Activated T-cell treated with anti-CD3 and anti-CD28 coated beads, Interleukin-2, amount 50 U/mL, for 72 hours (primary cell): ENCODE measurements at regions not wholly inside any gene's neighbourhood (a gene's known extent, or its start where the extent isn't known, plus 50 kb on each side); places are given as distances from the start of the nearest gene placed in this dataset.
"Not testable (repeated sequence)": the region's sequence is repeated elsewhere in the genome, so short reads cannot be mapped to it uniquely, and the experiment has no call there.

Source experiments
- ATAC-seq, 2 donors: fragments of 150-1000 bp; cut with Tn5 transposase; replicated peaks in 1 of 2; 2 replicates each; pipeline ENCODE4 v1.10.0; 2021; ENCODE audit warnings: moderate library complexity in 2 of 2, mild to moderate bottlenecking in 1 of 2
- DNase-seq, 2 donors: peaks; one replicate each; pipeline ENCODE4 v3.0.0; 2021 to 2022; ENCODE audit warnings: mixed read lengths in 1 of 2
- H3K27ac Mint-ChIP-seq: one replicate; pipeline ENCODE4 v1.8.0; 2022; ENCODE audit warnings: mild to moderate bottlenecking, moderate library complexity, mixed read lengths
- H3K27me3 Mint-ChIP-seq: one replicate; pipeline ENCODE4 v1.8.0; 2022; ENCODE audit warnings: low read depth, mixed read lengths
- H3K36me3 Mint-ChIP-seq, 2 donors: one replicate each; pipeline ENCODE4 v1.8.0; 2022; ENCODE audit warnings: mixed read lengths in 2 of 2, mild to moderate bottlenecking in 1 of 2; ENCODE audit not compliant: insufficient read depth in 2 of 2
- H3K4me1 Mint-ChIP-seq: one replicate; pipeline ENCODE4 v1.8.0; 2022; ENCODE audit warnings: low read depth, mixed read lengths
- H3K4me3 Mint-ChIP-seq, 2 donors: one replicate each; pipeline ENCODE4 v1.8.0; 2022; ENCODE audit warnings: mild to moderate bottlenecking in 2 of 2, mixed read lengths in 2 of 2, moderate library complexity in 2 of 2
- H3K9me3 Mint-ChIP-seq, 2 donors: one replicate each; pipeline ENCODE4 v1.8.0; 2022; ENCODE audit warnings: mixed read lengths in 2 of 2

DNA sequence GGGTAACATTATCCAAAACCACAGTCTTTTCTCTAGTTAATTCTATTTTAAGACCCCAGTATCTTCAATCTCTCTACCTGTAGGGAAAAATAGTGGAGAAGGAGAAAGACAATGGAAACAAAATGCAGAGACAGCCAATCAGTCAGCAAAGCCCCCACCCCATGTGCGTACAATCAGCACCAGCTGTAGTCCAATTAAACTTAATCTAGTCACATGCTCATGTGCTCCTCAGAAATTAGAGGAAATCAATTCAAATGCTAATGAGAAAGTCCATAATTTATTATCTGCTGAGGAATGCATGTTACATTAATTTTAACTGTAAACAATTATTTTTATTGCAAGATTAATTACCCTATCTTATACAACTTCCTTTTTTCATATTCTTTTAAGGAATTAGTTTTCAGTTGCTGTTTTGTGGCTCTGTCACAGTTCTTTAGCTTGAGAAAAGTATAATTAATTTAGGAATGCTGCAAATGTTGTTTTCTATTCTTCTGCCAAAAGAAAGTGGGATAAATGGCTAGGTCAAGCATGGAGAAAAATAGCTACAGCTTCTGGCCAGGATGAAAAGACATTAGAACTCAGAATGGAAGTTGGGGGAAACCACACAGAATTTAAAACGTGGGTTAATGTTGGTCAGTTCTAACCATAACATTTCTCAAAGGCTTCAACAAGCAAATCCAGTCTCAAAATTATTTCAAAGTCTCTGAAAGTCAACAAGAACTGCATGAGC is 232.4 kb upstream of the HNRNPA3 start:
- no peaks in the 10 kb centered on the region for H3K27me3 Mint-ChIP-seq

DNA sequence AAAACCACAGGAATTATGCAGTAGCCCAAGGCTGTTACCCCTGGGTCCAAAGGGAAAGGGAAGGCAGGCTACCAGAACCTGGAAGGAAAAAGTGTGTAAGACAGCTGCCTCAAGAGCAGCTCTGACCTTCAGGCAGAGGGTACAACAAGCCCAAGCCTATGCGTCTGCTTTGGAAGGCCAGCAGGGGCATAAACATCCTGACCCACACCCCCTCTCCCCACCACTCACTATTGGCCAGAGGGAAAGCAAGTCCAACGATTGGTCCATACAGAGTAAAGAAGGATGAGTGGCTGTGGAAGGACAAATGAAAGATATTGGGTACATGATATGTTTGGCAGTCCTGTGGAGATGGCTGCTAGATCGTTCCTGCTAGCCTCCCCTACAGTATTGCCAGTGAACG is 227.6 kb upstream of the HNRNPA3 start:
- Mint-ChIP-seq H3K4me1 (no peaks in the 10 kb centered on the region), H3K9me3 (no peaks in the 10 kb centered on the region), H3K36me3 (no peaks in the 10 kb centered on the region), H3K4me3 (no peak overlapping the region), H3K27me3 (peaks cover 22% of the 10 kb centered on the region), H3K27ac (no peak overlapping the region)
- no peak for ATAC-seq
- no peak for DNase-seq

More for the DNA sequence above, 232.4 kb upstream of the HNRNPA3 start:
- Mint-ChIP-seq H3K27ac (no peak overlapping the region), H3K9me3 (no peaks in the 10 kb centered on the region), H3K36me3 (no peaks in the 10 kb centered on the region), H3K4me1 (no peaks in the 10 kb centered on the region), H3K4me3 (no peak overlapping the region)
- ATAC-seq (no peak), DNase-seq (no peak)

DNA sequence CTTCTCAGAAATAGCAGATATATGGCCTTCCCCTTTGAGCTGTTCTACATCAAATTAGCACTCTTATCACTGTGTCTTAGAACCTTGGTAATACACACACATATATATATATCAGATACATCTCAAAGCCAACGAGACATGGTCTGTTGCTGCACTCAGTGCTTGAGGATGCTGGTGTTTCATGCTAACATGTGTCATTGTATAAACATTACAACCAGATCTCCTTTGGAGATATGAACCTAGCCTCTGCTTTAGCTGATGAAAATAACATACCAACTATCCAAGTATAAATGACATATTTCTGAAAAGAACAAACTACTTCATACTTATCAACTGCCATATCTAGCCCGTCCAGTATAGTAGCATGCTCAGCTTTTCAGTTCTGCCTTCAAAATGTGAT is 226.7 kb upstream of the HNRNPA3 start:
- Mint-ChIP-seq H3K27me3 (peaks cover 22% of the 10 kb centered on the region), H3K4me3 (no peak overlapping the region), H3K4me1 (no peaks in the 10 kb centered on the region), H3K36me3 (no peaks in the 10 kb centered on the region), H3K9me3 (no peaks in the 10 kb centered on the region), H3K27ac (no peak overlapping the region)
- DNase-seq (no peak), ATAC-seq (no peak)

DNA sequence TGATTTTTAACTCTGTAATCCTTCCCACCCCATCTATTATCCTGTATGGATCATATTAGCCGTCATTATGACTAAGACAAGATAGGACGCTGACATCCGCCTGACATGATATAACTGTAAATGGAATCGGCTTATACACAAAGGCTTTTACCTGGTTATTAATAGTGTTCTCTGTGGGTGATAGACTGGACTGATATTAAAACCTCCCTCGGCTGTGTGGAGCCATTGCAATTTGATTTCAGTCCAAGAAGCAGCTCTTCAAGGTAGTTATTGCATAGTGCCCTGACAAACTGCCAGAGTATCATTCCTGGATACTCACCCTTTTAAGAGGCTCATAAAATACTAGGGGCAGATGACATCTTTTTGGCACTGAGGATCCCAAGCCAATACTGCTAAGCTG is 226.1 kb upstream of the HNRNPA3 start:
- Mint-ChIP-seq H3K36me3 (no peaks in the 10 kb centered on the region), H3K9me3 (no peaks in the 10 kb centered on the region), H3K27me3 (peaks cover 22% of the 10 kb centered on the region), H3K27ac (no peak overlapping the region), H3K4me1 (no peaks in the 10 kb centered on the region), H3K4me3 (no peak overlapping the region)
- DNase-seq, result no peak
- no peak for ATAC-seq

DNA sequence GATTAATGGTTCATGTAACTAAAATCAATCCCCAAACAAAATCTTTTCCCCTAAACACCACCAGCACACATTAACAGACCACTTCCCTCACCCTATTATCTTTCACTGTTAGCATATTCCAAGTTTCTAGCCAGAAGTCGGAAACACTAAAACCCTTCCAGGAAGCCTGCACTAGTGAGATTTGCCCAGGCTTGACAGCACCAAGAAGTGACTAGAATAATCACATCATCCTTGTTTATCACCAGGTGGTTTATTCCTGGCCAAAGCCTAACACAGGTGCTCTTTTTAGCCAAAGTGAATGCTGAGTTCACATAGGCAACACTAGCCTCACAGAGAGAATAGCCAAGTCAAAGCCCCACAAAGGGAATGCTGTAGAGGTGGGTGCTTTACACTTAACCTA is 221.2 kb upstream of the HNRNPA3 start:
- Mint-ChIP-seq H3K4me1 (no peaks in the 10 kb centered on the region), H3K4me3 (no peak overlapping the region), H3K9me3 (no peaks in the 10 kb centered on the region), H3K27ac (no peak overlapping the region), H3K36me3 (no peaks in the 10 kb centered on the region), H3K27me3 (peaks cover 10% of the 10 kb centered on the region)
- DNase-seq, result no peak
- ATAC-seq, result no peak

DNA sequence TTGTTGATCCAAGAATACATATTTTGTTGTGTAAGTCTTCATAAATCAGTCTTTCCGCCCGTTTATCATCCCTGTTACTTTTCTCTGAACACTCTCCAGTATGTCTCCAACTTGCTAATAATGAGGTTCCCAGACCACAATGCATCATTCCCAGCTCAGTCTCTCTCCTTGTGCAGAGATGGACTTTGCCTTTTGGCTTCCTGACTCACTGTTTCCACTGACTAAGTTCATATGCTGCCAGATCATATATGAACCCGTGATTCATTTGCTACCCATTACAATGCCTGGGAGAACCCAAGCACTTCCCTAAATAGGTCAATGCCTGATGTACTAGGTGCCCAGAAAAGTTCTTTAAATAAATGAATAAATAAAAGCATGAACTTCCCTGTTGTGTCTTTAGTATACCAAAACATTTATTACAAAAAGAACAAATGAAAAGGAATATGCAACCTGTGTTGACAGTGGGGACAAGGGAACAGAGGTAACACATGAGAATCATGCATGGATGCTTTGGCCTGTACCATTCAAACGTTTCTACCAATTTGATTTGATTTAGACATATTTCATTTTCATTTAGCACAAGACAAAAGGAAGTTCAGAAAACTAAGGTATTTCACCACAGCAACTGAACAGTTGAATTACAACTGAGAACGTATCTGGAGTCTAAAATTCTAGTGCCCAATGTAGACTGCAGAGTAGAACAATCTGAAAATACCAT is 215.4 kb upstream of the HNRNPA3 start:
- H3K9me3 Mint-ChIP-seq, result no peaks in the 10 kb centered on the region
- DNase-seq, result peak; percentile 40 to 62
- peak overlapping the region in 1 of 2 donors; percentile 60 for H3K4me3 Mint-ChIP-seq
- peaks cover 33% of the 10 kb centered on the region for H3K4me1 Mint-ChIP-seq
- H3K36me3 Mint-ChIP-seq, result no peaks in the 10 kb centered on the region
- peak; percentile 88 to 91 for ATAC-seq
- H3K27ac Mint-ChIP-seq, result peak overlapping the region; percentile 73
- H3K27me3 Mint-ChIP-seq, result peaks cover 17% of the 10 kb centered on the region

DNA sequence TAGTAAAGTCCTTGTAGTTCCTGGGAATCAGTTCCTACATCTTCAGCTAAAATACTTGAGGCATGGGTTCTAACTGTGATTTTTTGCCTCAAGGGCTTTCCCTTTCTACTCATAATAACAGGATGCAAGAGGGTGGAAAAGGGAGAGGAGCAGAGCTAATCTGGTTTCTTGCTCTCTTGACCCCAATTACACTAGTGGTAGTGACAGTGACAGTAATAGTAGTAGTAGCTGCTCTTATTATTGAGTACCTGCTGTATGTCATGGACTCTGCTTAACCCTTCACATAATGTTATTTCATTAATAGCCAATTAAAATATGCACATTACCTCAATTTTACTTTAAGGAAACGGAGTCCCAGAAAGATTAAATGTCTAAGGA is 214.8 kb upstream of the HNRNPA3 start:
- Mint-ChIP-seq H3K4me1 (peaks cover 33% of the 10 kb centered on the region), H3K9me3 (peaks cover 0 to 2% of the 10 kb centered on the region in 2 donors), H3K27me3 (peaks cover 17% of the 10 kb centered on the region), H3K4me3 (peak overlapping the region in 1 of 2 donors; percentile 60), H3K36me3 (no peaks in the 10 kb centered on the region), H3K27ac (peak overlapping the region; percentile 67)
- ATAC-seq, result peak; percentile 12 to 21
- DNase-seq, result no peak

DNA sequence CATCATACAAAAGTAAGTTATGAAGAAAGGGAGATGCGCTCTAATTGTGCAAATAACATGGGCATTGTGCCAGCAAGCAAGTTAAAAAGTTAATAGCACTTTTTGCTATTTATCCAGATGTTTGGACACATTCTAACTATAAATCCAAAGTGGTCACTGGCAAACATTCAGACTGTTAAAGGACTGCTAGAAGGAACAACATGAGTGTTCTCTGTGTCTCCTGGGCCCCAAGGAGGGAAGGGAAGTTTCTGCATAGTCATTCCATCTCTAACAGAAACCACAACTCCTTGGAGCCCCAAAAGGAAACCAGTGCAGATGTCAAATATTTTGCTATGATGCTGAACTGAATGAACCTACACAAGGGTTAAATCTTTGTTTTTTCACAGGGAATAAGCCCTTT is 213.3 kb upstream of the HNRNPA3 start:
- ATAC-seq (peak; percentile 30 to 36), DNase-seq (peak; percentile 10 to 14)
- peak overlapping the region in 1 of 2 donors; percentile 47 for H3K4me3 Mint-ChIP-seq
- H3K27ac Mint-ChIP-seq, result no peak overlapping the region
- H3K4me1 Mint-ChIP-seq, result peaks cover 33% of the 10 kb centered on the region
- peaks cover 17% of the 10 kb centered on the region for H3K27me3 Mint-ChIP-seq
- H3K9me3 Mint-ChIP-seq, result peaks cover 0 to 5% of the 10 kb centered on the region in 2 donors
- H3K36me3 Mint-ChIP-seq, result no peaks in the 10 kb centered on the region

DNA sequence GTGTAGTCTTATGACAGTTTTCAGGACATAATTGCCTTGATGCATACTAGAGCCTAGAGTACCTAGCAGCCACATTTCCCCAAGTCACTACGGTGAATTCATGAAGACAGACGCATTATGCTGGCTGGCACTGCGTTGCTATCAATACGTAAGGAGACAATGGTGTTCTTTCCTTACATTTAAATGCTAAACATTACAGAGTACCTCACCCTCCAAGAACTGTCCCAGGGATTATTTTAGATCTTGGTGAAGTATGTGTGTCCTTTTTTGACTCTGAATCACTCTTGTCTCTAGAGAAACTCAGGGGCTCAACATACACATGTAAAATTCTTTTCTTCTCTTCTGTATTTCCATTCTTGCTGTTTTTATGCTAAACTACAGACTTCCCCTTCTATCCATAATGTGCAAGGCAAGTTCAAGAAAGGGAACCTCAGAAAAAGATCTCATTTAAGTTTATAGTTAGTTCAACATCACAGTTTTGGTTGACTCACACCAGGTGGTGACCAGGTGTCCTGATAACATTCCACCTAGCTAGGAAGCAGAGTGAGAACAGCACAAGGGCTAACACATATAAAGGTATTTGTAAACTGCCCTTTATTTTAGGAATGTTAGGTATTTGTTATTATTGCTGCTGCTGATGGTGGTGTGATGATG is 212.4 kb upstream of the HNRNPA3 start:
- no peak overlapping the region for H3K27ac Mint-ChIP-seq
- H3K9me3 Mint-ChIP-seq, result peaks cover 0 to 5% of the 10 kb centered on the region in 2 donors
- no peak overlapping the region for H3K4me3 Mint-ChIP-seq
- DNase-seq (no peak), ATAC-seq (no peak)
- H3K27me3 Mint-ChIP-seq, result peaks cover 17% of the 10 kb centered on the region
- peaks cover 33% of the 10 kb centered on the region for H3K4me1 Mint-ChIP-seq
- no peaks in the 10 kb centered on the region for H3K36me3 Mint-ChIP-seq

DNA sequence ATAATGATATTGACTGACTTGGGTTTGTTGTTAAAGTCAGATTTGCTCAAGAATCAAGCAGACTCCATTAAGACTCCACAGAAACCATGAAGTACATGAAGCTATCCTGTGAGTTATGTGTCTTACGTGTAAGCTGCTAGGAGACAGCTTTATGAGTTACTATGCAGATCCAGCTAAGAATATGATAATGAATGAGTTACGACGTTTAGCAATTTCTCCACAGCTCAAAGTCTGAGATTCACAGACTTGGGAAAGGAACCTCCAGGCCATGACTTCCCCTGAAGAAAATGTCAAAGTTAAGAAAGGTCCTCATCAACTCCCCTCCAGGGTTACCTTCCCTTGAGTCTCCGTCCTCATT is 211.9 kb upstream of the HNRNPA3 start:
- H3K27ac Mint-ChIP-seq, result no peak overlapping the region
- no peak overlapping the region for H3K4me3 Mint-ChIP-seq
- ATAC-seq (no peak), DNase-seq (no peak)
- peaks cover 0 to 5% of the 10 kb centered on the region in 2 donors for H3K9me3 Mint-ChIP-seq
- peaks cover 33% of the 10 kb centered on the region for H3K4me1 Mint-ChIP-seq
- H3K36me3 Mint-ChIP-seq, result no peaks in the 10 kb centered on the region
- peaks cover 17% of the 10 kb centered on the region for H3K27me3 Mint-ChIP-seq

DNA sequence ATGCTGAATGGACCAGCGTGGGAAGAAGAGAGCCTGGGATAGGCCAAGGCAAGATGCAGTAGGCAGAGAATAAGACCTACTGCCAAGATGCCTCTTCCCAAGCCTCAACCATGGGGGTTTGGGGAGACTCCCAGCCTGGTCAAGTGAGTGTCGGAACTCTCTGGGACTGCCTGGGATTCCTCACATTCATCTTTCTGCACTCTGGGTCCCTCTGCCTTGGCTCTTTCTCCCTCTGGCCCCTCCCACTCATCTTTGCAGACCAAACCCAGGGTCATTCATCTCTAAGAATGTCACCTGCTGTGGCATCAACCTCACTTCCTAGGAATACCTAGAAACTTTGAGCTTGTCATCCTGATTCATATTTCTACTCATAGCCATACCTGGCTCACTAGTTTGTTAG is 211.3 kb upstream of the HNRNPA3 start:
- Mint-ChIP-seq H3K4me3 (no peak overlapping the region), H3K27me3 (peaks cover 17% of the 10 kb centered on the region), H3K4me1 (peaks cover 33% of the 10 kb centered on the region), H3K36me3 (no peaks in the 10 kb centered on the region), H3K9me3 (peaks cover 0 to 5% of the 10 kb centered on the region in 2 donors), H3K27ac (no peak overlapping the region)
- no peak for DNase-seq
- no peak for ATAC-seq

DNA sequence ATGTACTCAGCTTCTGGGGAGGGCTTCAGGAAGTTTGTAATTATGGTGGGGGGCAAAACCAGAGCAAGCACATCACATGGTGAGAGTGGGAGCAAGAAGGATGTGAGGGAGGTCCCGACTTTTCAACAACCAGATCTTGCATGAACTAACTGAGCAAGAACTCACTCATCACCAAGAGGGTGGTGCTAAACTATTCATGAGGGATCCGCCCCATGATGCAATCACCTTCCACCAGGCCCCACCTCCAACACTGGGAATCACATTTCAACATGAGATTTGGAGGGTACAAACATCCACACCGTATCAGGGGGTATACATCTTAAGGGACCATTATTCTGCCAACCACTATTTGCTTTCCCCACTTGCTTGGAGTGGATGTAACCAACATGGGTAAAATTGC is 209.6 kb upstream of the HNRNPA3 start:
- no peak overlapping the region for H3K4me3 Mint-ChIP-seq
- peaks cover 19% of the 10 kb centered on the region for H3K4me1 Mint-ChIP-seq
- DNase-seq, result no peak
- H3K27ac Mint-ChIP-seq, result no peak overlapping the region
- ATAC-seq, result no peak
- H3K9me3 Mint-ChIP-seq, result peaks cover 0 to 5% of the 10 kb centered on the region in 2 donors
- H3K36me3 Mint-ChIP-seq, result no peaks in the 10 kb centered on the region
- peaks cover 17% of the 10 kb centered on the region for H3K27me3 Mint-ChIP-seq

DNA sequence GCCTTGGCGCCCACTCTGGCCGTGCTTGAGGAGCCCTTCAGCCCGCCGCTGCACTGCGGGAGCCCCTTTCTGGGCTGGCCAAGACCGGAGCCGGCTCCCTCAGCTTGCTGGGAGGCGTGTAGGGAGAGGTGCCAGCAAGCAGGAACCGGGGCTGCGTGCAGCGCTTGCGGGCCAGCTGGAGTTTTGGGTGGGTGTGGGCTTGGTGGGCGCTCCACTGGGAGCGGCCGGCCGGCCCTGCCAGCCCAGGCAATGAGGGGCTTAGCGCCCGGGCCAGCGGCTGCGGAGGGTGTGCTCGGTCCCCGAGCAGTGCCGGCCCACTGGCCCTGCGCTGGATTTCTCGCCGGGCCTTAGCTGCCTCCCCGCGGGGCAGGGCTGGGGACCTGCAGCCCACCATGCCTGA is 204.9 kb upstream of the HNRNPA3 start:
- not testable (repeated sequence) for H3K4me1 Mint-ChIP-seq, H3K4me3 Mint-ChIP-seq, ATAC-seq, H3K36me3 Mint-ChIP-seq, H3K27ac Mint-ChIP-seq, H3K9me3 Mint-ChIP-seq, DNase-seq
- H3K27me3 Mint-ChIP-seq, result peaks cover 13% of the 10 kb centered on the region
